SK-MEL-5 (cell line): ENCODE measurements at regions not wholly inside any gene's neighbourhood (a gene's known extent, or its start where the extent isn't known, plus 50 kb on each side); places are given as distances from the start of the nearest gene placed in this dataset.
"Not testable (repeated sequence)": the region's sequence is repeated elsewhere in the genome, so short reads cannot be mapped to it uniquely, and the experiment has no call there.

Experiments used
- DNase-seq: peaks from one replicate; pipeline ENCODE4 v3.0.0-alpha.2; 2016; ENCODE audit warnings: low read depth, low spot score
- in situ Hi-C: cut with HindIII; loops from 2 replicates; pipeline ENCODE4 v1.10.0; 2016; ENCODE audit warnings: low sequenced_read_pairs, high pct_unique_total_duplicates, low pct_unique_long_range_greater_than_20kb

DNA sequence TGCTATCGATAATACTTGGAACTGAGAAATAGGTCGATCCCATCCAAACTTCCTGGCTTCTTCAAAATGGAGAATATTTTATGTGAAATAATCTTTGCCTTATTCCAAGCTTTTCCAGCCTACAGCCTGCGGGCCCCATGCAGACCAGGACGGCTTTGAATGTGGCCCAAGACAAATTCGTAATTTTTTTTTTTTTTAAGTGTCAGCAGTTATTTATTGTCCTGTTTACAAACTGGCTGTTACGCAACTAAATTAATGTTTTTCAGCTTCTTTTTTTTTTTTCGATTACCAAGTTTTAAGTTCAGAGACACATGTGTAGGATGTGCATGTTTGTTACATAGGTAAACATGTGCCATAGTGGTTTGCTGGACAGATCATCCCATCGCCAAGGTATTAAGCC, 411.7 kb upstream of the EDIL3 start:
- DNase-seq: no peak
- in situ Hi-C loops: no loop called here

DNA sequence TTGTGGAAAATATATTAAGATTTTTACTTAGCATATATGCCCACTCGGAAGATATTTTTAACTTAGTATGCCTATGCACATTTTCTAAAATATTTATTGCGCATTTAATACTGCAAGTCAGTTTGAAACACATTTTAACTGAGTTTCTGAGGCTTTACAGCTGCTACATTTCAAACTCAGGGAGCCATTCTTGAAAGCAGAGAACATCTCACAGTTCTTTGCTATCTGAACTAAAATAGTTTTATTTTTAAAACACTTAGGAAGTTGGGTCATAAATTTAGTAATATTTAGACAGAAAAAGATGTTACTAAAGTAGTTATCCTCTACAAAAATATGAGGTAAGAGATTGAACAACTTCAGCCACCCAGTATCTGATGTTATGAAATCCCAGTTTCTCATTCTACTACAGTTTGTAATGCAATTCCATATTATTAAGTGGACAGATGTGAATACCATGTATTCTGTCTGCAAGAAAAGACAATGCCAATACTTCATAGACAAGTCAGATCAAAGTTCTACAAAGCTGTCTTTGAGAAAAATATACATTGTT, 409.9 kb upstream of the EDIL3 start:
- in situ Hi-C loops: no loop called here
- DNase-seq: no peak

DNA sequence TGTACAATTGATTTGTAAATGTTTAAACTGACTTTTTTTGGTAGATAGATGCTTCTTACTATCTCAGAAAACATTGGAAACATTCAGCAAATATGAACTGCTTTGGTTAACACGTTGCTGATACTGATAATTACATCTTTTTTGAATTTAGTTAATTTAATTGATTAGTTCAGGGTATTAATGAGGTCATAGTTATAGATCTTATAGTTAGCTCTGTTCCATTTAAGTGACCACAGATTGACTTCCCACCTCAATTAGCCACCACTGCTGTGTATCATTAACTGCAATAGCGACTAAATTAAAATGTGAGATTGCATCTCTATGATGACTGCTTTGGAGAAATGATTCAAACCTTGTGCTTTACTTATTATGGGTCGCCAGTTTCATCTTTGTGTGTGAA, 407.1 kb upstream of the EDIL3 start:
- in situ Hi-C loops: no loop called here
- DNase-seq: no peak

DNA sequence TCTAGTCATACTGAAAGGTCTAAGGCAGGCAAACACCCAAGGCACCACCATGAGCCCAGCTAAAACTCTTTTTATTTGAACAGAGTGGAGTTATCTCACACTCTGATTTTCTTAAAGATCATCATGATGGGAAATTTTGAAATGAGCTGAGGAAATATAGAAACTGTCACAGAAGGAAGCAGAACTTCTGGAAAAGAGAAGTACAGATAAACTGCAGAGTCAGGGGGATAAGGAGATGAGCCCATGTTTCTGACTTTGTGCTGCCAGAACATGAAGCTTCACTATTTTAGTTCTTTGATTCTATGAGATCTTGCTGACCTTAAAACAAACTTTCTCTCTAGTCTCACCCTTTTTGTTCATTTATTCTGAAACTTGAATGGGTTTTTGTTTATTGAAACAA, 406.5 kb upstream of the EDIL3 start:
- in situ Hi-C loops: no loop called here

DNA sequence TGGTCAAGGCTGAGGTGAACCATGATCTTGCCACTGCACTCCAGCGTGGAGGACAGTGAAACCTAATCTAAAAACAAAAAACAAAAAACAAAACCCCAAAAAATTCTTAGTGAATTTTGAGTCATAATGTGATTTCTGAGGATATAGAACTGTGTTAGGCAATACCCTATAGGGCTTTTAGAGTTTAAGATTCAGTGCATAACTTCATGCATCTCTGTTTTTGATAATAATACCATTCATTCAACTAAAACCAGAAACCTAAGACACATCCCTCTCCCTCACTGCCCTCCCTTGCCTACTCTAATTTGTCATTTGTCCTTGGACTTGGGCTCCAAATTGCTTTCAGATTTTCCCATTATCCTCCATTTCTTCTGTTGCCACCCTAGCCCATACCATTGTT, 405.7 kb upstream of the EDIL3 start:
- in situ Hi-C loops: no loop called here
- no peak for DNase-seq

More for the DNA sequence above, 406.5 kb upstream of the EDIL3 start:
- DNase-seq: peak; percentile 14

DNA sequence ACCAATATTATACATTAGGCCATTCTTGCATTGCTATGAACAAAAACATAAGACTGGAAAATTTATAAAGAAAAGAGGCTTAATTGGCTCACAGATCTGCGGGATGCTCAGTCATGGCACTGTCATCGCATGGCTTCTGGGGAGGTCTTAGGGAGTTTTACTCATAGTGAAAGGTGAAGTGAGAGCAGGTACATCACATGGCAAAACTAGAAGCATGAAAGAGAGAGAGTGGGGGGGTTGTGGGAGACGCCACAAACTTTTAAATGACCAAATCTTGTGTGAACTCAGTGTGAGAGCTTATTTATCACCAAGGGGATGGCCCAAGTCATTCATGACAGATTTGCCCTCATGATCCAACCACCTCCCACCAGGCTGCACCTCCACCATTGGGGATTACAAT, 398.3 kb upstream of the EDIL3 start:
- in situ Hi-C loops: no loop called here
- DNase-seq: no peak

DNA sequence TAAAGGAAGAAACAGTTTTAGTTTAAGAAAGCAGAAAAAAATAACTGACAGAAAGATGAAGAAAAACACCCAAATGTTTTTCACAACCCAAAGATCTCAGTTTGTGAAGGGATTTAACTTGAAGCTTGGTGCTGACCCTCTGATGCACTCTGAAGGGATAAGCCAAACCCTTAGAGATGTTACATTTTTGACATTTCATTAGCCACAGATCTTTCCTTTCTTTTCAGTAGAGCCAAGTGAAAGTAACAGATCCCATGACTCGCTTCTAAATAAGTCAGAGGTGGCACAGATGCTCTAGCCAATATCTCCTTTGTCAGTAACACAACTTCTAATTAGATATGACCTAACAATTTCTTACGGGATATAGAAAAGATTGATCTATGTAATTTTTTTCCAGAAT, 394.5 kb upstream of the EDIL3 start:
- in situ Hi-C loops: no loop called here
- peak; percentile 28 for DNase-seq

DNA sequence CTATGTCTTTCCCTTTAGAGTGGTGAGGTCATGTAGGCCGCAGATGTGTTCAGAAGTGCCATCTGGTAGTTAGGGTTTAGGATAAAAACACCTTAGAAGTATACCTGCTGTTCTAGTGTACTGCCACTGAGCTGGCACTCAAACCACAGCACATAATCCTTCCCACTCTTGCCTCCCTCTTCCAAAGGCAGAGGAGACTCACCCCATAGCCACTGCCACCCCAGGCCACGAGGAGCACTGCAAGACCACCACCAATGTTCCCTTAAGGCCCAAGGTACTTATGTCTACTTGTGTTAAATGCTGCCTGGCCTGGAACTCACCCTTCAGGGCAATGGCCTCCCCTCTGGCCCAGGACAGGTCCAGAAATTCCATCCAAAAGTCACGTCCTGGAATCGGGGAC, 379.5 kb upstream of the EDIL3 start:
- in situ Hi-C loops: no loop called here
- DNase-seq: no peak

DNA sequence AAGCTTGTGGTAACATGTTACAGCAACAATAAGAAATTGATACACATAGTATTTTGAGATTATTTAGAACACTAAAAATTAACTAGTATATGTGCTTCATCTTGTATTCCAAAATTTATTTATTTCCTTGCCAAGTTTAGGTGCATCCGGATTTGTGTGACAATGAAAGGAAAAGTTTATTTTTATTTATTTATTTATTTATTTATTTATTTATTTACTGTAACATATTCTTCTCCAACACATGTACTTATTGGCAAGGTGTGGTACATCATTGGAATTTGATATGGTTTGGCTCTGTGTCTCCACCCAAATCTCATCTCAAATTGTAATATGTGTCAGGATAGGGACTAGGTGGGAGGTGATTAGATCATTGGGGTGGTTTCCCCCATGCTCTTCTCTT, 373.3 kb upstream of the EDIL3 start:
- in situ Hi-C loops: no loop called here
- DNase-seq: no peak

DNA sequence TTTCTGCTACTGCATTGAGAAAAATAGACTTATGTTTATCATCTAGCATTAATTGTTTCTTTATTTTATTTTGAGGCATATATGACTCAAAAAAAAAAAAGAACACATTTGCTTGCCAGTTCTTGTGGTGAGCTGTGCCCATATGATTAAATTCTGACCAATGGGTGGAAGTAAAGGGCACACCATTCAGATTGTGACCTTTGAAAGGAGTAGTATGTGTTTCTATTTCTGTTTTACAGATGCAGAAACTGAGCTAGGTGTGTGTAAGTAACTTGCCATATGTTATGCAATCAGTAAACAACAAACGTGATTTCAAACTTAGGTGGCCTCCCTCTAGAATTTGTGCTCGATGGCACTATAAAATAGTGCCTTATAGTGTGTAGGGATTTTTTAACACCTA, 368.1 kb upstream of the EDIL3 start:
- in situ Hi-C loops: no loop called here
- DNase-seq: no peak

DNA sequence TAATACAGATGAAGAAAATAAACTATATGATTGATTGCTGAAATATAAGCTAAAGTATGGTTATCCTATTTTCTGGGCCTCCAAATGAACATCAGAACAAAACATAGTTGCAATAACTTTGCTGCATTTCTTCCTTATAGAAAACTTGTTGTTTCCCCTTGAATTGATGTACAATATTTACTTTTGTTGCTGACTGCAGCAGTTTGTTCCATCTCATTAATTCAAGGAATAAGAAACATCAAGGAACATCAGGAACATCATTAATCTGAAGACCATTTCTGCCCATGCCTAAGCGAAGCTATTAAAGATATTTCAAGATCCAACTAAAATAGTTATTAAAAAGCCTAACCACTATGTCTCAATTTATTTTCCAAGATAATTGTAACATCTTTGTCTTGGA, 363.6 kb upstream of the EDIL3 start:
- in situ Hi-C loops: no loop called here
- no peak for DNase-seq

DNA sequence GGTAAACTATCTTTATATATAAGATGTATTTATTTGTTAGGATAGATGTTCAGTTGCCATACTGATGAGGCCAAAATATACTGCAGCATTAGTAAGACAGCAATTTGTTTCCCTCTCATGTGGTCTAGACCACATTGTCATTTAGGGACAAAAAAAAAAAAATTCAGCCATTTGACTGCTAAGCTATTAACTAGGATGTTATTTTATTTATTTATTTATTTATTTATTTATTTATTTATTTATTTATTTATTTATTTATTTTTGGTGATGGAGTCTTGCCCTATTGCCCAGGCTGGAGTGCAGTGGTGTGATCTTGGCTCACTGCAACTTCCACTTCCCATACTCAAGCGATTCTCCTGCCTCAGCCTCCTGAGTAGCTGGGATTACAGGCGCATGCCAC, 361.6 kb upstream of the EDIL3 start:
- in situ Hi-C loops, DNase-seq: not testable (repeated sequence)

DNA sequence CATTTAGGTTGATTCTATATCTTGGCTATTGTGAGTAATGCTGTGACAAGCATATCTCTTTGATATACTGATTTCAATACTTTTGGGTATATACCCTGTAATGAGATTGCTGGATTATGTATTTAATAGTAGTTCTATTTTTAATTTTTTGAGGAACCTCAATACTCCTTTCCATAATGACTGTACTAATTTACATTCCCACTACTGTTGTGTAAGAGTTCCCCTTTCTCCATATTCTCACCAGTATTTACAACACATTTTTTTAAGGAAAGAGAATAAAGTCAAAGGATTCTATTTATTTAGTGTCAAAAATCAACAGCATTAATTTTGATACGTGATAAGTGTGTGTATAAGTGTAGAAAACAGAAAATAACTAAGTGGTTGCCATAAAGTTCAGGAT, 356.4 kb upstream of the EDIL3 start:
- in situ Hi-C loops: no loop called here
- DNase-seq: no peak

DNA sequence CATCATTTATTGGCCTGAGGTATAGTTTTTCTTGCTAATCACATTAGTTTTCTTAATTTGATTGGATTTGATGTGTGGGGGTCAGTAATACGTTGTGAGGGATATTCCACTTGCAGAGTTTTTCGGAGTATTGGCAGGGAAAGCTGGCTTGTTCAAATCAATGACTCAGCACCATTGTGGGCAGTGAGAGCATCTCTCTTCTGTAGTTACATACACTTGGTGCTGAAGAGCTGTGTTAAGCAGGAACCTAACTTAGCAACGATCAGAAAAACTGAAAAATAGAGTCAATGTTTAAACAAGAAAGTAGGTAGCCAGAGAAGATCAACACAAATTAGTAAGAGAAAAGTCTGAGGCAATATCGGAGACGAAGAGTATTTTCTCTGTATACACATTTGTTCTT, 344.6 kb upstream of the EDIL3 start:
- in situ Hi-C loops: no loop called here
- DNase-seq: no peak

DNA sequence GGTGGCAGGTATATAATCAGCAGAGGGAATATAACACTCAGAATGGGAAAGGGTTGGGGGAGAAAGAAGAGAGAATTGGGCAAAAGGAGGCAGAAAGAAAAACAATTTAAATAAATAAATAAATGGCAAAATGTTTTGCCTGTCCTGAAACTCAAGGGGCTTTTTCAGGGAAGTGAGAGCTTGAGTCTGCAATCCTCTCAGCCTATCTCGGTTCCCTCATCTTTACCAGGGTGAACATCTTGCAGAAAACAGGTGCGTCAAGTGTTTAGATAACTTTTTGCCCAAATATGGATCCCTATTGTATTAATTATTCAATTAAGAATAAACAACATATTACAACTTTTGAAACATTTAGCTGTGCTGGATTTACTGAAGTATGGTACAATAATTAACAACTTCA, 343.0 kb upstream of the EDIL3 start:
- in situ Hi-C loops: no loop called here
- DNase-seq: no peak

DNA sequence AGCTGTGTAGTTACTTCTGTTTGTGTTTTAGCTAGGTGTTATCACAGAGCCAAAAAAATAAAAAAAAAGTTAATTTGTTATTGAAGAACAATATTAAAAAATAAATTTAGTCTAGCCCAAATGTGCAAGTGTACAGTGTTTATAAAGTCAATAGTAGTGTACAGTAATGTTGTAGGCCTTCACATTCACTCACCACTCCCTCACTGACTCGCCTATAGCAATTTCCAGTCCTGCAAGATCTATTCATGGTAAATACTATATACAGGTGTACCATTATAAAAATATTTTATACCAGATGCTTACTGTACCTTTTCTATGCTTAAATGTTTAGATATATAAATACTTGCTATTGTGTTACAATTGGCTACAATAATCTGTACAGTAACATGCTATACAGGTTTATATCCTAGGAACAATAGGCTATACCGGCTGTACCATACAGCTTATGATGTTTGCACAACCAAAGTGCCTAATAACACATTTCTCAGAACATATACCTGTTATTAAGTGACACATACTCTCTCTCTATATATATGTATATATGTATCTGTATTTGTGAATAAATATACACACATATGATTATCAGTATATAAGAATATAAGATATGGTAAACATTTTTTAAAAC, 341.4 kb upstream of the EDIL3 start:
- in situ Hi-C loops: no loop called here
- DNase-seq: no peak

DNA sequence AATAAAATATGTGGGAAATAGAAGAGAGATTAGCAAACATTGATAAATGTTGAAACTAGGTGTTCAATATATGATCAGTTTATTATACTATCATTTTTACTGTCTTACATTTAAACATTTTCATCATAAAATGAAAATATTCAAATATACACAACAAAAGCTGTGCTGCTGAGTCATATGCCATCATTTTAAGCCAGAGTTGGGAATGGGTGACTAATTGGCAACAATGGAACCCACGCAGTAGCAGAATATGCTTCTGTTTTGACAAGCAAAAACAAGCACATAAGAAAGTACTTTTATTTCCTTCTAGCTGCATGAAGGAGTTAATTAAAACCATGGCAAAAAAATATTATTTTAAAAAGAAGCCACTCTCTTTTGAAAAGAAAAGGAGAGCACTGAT, 340.0 kb upstream of the EDIL3 start:
- in situ Hi-C loops: no loop called here
- no peak for DNase-seq

DNA sequence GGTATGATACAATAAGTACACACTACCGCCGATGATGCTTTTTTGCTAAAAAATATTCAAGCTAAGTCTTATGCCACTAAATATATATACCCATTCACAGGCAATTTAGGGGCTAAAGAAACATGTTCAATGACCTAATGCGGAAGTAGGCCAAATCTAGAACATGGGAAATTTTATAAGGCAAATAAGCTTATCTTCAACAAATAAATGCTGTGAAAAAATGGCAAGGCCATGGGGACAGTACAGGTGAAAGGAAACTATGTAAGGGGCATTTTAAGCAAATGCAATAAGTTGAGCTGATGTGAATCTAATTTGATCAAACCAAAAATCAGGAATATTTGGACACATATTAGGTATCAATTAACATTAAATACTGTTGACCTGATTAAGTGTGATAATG, 339.5 kb upstream of the EDIL3 start:
- in situ Hi-C loops: no loop called here
- no peak for DNase-seq

DNA sequence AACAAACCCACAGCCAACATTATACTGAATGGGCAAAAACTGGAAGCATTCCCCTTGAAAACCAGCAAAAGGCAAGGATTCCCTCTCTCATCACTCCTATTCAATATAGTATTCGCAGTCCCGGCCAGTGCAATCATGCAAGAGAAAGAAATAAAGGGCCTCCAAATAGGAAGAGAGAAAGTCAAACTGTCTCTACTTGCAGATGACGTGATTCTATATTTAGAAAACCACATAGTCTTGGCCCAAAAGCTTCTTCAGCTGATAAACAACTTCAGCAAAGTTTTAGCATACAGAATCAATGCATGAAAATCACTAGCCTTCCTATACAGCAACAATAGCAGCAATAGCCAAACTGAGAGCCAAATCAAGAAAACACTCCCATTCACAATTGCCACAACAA, 333.7 kb upstream of the EDIL3 start:
- in situ Hi-C loops: no loop called here
- no peak for DNase-seq

DNA sequence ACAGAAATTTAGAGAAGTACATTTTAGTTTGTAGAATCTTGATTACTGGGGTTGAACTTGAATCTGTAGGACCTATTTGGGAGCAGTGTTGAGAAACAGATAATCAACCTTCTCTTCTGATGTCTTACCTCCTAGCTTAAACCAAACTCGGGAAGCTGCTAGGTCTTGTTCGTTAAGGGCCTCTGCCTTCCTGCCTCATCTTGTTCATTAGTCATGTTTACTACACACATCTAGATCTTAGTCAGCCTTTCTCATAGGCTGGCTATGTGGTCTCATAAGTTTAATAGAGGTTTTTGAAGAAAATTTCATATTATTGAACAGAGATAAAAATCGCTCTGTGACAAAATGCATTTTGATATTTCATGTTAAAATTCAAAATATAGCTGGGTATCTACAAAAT, 331.0 kb upstream of the EDIL3 start:
- no peak for DNase-seq
- in situ Hi-C loops: no loop called here
